ENCODE measurements at regions not wholly inside any gene's neighbourhood (a gene's known extent, or its start where the extent isn't known, plus 50 kb on each side); places are given as distances from the start of the nearest gene placed in this dataset.

GRCh38 chr17:53516636-53517035 lies 306.1 kb upstream of the KIF2B start:
- TF ChIP-seq CTCF (IDR thresholded peaks at IDR 0.05) (peak in 1 of 6 experiments; percentile 16), POLR2A (IDR thresholded peaks at IDR 0.05) (no peak)

Measured in esophagus squamous epithelium (tissue), 4 donors.